ENCODE measurements at regions not wholly inside any gene's neighbourhood (a gene's known extent, or its start where the extent isn't known, plus 50 kb on each side); places are given as distances from the start of the nearest gene placed in this dataset.

DNA sequence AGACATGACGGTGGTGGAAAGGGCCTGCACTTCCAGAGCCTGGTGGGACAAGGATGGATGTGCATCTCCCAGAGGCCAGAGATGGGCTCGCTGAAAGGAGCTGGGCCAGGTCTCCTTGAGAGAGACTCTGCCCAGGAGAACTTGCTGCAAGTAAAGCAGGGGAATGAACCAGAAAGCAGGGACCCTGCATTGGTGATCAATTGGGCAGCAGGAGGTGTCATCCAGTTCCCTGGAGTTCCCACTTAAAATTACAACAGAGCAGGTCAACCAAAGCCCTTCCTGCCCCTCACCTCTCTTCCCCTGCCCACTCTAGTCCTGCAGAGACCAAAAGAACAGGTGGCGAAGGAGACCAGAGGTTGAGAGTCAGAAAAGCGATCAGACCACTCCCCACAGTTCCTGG is 69.7 kb upstream of the CAB39 start:
- TF ChIP-seq, protein P1, sequence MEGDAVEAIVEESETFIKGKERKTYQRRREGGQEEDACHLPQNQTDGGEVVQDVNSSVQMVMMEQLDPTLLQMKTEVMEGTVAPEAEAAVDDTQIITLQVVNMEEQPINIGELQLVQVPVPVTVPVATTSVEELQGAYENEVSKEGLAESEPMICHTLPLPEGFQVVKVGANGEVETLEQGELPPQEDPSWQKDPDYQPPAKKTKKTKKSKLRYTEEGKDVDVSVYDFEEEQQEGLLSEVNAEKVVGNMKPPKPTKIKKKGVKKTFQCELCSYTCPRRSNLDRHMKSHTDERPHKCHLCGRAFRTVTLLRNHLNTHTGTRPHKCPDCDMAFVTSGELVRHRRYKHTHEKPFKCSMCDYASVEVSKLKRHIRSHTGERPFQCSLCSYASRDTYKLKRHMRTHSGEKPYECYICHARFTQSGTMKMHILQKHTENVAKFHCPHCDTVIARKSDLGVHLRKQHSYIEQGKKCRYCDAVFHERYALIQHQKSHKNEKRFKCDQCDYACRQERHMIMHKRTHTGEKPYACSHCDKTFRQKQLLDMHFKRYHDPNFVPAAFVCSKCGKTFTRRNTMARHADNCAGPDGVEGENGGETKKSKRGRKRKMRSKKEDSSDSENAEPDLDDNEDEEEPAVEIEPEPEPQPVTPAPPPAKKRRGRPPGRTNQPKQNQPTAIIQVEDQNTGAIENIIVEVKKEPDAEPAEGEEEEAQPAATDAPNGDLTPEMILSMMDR (IDR thresholded peaks at IDR 0.05; ENCODE audit: insufficient read depth, low read length) = no peak
- no peak for TF ChIP-seq POLR2AphosphoS5 (IDR thresholded peaks at IDR 0.05; ENCODE audit: low read depth)

Measured in HL-60 (cell line).